ENCODE measurements at regions not wholly inside any gene's neighbourhood (a gene's known extent, or its start where the extent isn't known, plus 50 kb on each side); places are given as distances from the start of the nearest gene placed in this dataset.

DNA sequence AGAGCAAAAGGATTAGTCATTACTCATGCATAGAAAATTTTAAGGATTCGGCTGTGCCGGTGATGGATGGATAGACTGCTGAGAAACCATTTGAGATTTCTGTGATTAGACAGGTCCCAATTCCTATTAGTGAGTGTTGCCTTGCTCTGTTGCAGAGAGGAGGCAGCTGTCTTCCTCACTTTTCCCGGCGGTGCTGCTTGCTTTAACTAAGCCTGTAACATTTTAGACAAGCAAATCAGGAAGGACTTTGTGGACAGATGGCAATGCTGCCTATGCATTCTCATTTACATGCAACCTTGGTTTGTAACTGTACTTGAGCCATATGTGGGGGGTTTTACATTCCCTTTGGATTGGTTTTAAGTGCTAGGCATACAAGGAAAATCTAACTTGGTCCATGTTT lies 1176.3 kb downstream of the CDH18 start:
- DNase-seq: no peak

DNA sequence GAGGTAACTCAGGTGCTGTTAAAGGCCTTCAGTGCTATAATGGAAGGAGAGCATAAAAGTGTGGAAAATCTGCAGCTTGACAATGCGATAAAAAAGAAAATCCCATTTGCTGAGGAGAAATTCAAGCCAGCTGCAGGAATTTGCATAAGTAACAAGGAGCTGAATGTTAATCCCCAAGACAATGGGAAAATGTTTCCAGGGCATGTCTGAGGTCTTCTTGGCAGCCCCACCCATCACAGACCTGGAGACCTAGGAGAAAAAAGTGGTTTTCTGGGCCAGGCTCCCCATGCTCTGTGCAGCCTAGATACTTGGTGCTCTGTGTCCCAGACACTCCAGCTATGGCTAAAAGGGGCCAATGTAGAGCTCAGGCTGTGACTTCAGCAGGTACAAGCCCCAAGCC lies 1159.6 kb downstream of the CDH18 start:
- DNase-seq: no peak

DNA sequence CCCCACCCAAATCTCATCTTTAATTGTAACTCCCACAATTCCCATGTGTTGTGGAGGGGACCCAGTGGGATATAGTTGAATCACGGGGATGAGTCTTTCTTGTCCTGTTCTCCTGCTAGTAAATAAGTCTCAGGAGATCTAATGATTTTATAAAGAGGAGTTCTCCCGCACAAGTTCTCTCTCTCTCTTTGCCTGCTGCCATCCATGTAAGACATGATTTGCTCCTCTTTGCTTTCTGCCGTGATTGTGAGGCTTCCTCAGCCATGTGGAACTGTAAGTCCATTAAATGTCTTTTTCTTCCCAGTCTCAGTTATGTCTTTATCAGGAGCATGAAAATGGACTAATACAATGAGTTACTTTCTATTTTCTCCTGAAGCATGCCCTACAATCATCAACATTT lies 1158.5 kb downstream of the CDH18 start:
- DNase-seq: no peak

DNA sequence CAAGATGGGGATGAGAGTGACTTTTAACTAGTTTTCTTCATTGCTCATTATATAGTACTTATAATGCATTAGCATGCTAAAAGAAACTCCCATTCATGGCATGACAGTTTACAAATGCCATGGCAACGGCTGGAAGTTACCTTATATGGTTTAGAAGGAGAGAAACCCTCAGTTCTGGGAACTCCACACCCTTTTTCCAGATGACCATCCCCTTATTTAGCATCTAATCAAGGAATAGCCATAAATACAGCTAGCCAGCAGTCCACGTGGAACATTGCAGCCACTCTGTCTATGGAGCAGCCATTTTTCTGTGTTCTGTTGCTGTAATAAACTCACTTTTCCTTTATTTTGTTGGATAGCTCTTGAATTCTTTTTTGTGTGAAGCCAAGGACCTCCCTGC lies 1137.8 kb downstream of the CDH18 start:
- DNase-seq: no peak

DNA sequence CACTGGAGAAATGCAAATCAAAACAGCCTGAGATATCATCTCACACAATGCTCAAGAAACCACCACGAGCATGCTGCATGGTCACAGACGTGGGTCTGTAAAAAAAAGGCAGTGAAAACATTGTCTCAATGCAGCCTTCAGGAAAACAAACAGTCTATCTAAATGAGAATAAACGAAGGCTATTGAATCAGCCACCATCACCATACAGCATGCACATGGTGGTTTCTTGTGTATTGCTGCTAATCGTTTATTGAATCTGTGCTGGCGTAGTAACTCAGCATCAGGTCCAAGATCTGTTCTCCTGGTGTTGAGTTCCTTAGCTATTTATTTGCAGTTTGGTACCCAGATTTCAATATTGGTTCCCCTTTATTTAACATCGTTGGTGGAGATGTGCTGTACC lies 1115.0 kb downstream of the CDH18 start:
- DNase-seq: no peak

DNA sequence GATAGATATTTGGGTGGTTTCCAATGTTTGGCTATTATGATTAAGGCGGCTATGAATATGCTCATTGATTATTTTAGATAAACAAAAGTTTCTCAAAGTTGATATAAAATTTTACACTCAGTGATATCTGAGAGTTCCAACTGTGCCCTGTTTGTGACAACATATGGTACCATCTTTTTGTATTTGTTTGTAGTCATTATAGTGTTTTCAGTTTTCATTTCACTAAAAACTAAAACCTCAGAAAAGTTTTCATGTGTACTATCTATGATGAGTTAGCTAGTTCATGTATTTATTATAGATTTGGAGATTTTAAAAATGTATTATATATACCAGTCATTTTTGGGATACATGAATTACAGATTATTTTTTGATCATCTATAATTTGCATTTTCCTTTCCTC lies 1111.4 kb downstream of the CDH18 start:
- DNase-seq: no peak

DNA sequence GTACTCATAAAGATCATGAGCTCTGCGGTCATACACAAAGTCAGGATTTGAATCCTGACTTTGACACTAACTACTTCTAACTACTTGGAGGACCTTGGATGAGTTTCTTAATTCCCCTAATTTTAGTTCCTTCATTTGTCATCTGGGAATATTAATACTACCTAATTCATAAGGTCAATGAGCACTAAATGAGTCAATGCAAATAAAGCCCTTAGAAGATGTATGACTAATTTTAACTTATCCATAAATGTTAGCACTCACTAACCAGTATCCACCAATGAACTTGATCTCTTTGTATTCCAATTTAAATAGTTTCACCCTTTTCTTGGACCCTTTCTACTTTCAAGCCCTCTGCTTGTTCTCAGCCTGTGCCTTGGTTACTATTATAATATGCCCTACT lies 1106.4 kb downstream of the CDH18 start:
- no peak for DNase-seq

DNA sequence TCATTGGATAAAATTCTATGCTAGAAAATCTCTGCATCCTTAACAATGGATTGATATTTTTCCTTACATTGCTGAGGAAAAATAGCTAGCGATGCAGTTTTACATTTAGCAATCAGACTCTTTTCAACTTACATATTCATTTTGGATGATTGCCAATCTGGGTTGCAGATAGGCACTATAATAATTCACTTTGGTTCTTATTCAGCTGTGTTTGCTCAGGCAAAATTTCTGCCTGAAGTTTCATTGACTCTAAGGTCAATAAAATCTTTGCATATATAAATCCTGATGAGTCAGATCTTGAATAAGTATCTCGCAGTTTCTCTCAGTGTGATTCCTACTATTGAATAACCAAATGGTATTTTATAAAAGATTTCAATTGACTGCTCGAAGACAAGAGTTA lies 1105.8 kb downstream of the CDH18 start:
- no peak for DNase-seq

DNA sequence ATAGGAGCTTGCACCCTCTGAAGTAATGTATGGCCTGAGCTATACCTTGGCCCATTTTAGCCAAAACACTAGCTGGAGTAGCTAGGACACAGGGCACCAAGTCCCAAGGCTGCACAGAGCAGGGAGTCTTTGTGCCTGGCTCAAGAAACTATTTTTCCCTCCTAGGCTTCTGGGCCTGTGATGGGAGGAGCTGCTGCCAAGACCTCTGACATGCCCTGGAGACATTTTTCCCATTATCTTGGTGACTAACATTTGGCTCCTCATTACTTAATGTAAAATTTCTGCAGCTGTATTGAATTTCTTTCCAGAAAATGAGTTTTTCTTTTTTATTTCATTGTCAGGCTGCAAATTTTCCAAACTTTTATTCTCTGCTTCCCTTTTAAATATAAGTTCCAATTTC lies 1099.2 kb downstream of the CDH18 start:
- no peak for DNase-seq

DNA sequence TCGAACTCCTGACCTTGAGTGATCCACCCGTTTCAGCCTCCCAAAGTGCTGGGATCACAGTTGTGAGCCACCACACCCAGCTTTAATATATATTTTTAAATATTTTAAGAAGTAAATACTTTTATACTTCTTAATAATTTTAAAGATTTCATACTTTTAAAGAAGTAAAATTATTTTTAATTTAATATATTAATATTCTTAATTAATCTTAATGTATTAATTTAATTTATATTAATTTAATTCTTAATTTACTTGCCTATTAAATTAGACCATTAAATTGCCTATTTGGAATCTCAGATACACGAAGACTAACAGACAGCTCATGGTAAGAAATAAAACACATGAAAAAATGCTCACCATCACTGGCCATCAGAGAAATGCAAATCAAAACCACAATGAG lies 1087.4 kb downstream of the CDH18 start:
- DNase-seq: no peak

DNA sequence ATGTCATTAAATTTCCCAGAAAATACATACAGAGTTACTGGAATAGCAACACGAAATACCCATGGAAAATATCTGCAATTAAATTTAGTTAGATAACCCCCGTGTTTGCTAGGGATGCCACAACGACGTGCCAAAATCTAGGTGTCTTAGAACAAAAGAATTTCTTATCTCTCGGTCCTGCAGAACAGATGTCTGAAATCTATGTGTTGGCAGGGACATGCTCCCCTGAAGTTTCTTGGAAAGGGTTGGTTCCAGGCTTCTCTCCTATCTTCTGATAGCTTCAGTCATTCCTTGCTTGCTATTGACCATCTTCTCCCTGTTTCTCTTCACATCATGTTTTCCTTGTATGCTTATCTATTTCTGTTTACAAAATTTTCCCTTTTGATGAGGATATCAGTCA lies 1067.0 kb downstream of the CDH18 start:
- no peak for DNase-seq

DNA sequence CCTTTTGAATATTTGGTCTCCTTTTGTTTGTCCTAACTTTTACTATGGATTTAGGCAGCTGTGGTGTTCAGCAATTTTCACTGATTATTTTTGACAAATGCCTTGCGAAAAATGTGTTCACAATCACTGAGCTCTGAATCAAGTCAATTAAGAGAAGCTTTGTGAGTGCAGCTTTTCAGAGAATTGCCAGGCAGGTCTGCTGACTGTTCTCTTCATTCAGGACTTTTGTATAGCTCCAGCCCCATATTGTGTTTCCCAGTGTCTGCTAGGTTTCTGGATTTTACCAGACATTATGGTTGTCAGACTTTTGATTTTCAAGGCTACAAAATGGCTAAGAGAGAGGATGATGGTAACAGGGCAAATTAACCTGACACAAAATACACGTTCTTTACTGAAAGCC lies 1055.9 kb downstream of the CDH18 start:
- DNase-seq: no peak

DNA sequence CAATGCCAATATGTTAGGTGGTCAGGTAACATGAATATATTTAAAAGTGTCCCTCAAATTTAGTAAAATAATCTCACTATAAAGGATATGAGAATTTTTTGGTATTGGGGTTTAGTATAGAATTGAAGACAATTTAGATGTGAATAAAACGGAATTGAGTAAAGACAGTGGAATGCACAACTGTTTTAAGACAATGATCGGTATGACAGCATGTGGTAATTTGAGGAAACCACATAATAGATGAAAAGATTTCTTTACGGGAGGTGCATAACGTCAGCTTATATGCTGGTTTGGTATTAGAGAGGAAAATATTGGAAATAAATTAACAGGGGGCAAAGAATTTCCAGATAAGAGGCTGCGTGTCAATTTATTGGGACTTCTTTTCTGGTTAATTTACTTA lies 1043.2 kb downstream of the CDH18 start:
- DNase-seq: no peak

DNA sequence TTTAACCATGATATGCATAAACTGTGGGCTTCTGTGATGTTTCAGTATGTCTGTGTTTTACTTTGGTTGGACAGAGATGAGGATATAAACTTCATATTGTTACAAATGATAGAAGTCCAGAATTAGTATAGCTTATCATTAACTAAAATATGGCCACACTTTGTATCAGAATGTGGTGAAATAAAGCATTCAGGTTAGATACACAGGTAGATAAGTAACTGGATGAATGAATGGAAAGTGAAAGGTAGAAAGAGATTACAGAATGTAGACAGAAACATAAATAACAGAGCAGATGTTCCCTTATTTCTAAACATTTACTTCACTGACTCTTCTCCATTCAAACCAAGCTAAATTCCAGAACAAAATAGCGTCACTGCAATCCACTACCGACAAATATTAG lies 1033.8 kb downstream of the CDH18 start:
- no peak for DNase-seq

DNA sequence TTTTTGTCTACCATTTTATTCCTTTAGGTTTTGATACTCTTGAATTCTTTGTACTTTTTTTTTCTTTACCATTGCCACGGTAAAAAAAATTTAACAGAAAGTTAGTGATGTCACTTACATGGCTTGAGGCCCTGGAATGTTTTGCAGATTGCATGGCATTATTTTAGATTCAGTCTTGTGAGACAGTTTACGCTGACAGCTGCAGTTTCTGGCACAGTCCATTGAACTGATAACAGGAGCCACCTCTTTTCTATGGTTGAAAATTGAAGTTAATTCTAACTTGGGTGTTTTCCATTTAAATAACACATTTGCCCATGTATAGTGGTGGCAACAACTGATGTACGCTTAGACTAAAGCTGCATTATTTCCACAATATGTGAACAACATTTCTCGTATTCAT lies 1028.5 kb downstream of the CDH18 start:
- no peak for DNase-seq

DNA sequence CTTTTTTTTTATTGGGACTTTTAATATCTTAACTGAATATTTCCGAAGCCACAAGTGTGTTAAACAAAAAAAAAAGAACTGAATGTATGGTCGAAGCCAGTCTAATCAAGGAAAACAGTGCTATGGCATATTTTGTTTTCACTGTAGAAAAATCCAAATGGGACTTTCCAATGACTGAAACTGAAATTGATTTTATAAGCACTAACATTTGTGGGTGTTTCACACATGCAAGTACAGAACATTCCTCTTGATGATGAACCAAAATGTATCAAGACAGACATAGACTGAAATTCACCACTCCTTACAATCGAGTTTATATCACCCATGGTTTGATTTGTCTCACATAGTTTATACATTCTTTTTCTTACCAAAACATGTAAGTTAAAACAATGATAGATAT lies 1026.8 kb downstream of the CDH18 start:
- DNase-seq: no peak

DNA sequence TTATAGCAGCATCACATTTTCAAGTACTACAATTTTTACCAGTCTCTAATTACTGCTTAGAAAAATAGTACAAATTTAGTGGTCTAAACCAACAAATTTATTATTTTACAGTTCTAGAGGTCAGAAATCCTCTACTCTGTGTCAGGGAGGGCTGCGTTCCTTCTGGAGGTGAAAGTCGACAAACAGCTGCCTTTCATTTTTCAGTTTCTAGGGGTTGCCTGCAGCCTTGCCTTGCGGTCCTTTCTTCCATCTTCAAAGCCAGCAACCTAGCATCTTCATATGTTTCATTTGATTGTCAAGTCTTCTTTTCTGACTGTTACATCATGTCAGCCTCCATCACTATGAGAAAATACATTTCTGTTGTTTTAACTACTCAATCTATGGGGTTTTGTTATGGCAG lies 1022.1 kb downstream of the CDH18 start:
- DNase-seq: no peak

DNA sequence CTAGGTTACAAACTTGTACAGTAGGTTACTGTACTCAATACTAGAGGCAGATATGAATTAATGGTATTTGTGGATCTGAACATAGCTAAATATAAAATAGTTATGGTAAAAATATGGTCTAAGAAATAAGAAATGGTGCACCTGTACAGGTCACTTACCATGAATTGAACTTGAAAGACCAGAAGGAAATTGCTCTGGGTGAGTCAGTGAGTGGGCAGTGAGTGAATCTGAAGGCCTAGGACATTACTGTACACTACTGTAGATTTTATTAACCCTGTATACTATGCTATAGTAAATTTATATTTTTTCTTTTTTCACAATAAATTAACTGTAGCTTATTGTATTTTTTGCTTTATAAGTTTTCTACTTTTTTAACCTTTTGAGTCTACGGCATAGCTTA lies 1020.4 kb downstream of the CDH18 start:
- DNase-seq: no peak

DNA sequence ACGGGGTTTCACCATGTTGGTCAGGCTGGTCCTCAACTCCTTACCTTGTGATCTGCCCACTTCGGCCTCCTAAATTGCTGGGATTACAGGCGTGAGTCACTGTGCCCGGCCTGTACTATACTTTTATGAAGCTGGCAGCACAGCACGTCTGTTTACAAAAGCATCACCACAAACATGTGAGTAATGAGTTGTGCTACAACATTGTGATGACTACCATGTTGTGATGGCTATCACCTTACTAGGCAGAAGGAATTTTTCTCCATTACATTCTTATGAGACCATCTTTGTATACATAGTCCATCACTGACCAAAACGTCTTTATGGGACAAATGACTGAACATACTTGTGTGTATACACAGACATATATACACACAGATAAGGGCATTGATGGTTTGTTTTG lies 1019.0 kb downstream of the CDH18 start:
- no peak for DNase-seq

DNA sequence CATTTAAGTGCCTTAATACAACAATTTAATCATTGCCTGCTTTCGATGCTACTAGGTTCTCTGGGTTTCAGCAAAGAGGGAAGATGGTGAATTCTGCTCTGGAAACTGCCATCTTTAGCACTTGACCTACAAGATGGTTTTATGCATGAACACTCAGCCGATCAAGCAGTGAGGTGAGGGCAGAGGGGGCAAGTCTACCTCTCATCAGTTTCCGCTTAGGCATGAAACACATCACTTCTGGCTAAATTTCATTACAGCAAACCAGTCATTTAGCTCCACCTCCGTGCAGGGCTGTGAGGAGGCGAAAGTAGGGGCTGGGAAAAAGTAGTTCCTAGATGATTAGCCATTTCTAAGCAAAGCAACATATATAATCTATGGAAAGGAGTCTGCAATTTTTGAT lies 1018.0 kb downstream of the CDH18 start:
- DNase-seq: no peak

DNA sequence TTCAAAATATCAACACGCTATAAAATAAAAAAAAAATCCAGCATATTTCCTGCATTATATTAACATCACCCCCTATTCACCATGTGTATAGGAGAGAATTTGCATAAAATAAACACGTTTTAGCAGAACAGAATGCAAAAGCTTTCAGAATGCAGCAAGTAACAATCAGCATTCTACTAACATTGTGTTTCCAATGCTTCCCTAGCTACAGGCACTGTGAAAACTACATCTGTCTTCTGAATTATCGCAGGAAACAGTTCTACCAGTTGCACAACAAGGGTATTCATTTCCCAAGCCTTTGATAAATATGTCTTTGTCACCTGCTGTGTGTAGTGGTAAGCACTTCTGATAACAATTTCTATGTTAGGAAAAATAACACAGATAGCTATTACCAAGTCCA lies 1015.8 kb downstream of the CDH18 start:
- no peak for DNase-seq

DNA sequence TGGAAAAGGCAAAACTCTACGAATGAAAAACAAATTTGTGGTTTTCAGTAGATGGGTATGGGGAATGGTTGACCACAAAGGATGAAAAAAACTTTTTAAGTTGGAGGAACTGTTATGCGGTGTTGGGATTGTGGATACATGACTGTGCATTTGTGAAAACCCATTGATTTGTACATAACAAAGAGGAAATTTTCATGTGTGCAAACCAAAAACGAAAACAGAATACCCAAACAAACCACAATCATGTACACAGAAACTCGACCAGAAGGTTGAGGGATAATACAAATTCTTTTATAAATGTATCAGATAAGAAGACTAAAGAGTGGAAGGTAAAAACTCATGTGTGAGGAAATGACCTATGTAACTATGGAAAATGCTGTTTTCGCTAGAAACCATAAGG lies 1012.4 kb downstream of the CDH18 start:
- DNase-seq: no peak

DNA sequence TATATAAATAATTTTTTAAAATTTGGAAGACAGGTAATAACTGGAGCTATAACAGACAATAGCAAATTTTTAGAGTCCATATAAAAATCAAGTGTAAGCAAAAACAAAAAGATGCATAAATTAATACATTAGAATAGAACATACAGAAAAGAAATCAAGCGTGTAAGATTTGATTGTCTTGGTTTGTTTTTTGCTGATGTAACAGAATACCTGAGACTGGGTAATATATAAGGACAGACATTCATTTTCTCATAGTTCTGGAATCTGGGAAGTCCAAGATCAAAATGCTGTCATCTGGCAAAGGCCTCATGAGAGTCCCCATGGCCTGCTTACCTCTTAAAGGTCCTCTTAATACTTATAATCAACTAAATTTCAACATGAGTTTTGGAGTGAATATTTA lies 1010.1 kb downstream of the CDH18 start:
- DNase-seq: no peak

DNA sequence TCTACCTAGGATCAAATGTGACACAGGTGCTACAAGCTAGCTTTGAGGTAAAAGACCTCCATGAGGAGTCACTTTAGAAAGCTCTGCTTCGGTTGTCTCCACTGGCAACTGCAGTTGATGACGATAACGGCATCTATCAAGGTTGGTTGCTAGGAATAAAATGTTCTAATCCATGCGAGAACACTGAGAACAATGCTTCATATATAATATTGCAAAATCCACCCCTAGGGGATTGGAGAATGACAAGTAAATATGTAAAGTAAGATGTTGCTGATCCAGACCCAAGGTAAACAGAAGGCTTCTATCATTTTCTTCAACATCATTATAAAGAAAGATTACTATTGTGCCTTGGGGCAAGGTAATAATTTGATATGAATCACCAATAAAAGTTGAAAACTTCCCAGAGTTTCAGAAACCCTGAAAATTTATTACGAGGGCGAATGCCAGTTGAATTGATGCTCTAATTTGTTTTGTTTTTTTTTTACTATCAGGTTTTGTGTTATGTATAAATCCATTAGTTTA lies 1003.4 kb downstream of the CDH18 start:
- no peak for DNase-seq

DNA sequence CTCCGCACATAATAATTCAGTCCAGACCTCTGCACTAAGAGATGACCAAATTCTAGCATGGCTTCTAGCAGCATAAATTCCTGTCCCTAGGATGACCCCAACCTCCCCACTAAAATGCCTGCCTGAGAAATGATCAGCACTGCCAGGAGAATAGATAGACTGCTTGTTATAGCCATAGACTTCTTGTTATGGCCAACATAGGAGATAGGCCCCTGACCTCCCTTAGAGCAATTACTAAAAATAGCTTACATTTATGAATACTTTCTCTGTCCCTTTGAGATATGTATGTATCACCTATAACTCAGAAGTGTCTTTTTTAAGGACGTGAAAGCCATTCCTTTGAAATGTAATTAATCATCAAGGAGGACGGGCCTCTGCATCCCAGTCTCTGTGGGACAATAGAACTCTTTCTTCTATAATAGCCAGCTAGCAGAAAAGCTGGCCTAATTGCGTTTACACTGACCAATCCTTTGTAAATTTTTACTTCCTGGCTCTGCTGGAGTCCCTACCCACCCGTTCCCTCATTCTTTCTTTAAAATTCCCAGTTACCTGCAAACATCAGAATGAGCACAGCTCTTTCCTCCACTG lies 1002.7 kb downstream of the CDH18 start:
- no peak for DNase-seq

DNA sequence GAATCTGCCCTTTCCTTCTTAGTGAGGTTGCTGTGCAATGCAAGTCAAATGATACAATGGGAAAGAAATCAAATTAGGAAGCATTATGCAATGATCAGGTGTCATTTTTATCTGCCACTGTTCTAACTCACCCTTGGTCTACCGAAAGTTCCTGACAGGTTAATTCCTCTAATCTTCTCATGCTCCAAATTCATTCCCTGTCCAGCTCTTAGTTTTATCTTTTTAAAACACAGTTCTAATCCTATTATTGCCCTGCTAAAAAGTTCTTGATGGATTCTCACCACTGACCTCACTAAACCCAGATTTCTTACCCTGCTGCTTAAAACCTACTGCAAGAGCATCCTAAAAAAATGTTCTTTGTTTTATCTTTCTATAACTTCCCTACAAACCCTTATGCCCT lies 1000.9 kb downstream of the CDH18 start:
- no peak for DNase-seq
